A549 (cell line): ENCODE measurements at regions not wholly inside any gene's neighbourhood (a gene's known extent, or its start where the extent isn't known, plus 50 kb on each side); places are given as distances from the start of the nearest gene placed in this dataset.

Experiments
- BCL3 ChIP-seq: fragments of >200 bp; sonication (Bioruptor Twin); formaldehyde crosslinking; IDR thresholded peaks from 3 replicates; pipeline ENCODE4 v1.6.1; 2016
- CHD2 ChIP-seq: fragments of 150-350 bp; IDR thresholded peaks from 2 replicates; pipeline ENCODE4 v1.6.1; 2014; ENCODE audit warnings: low read length; ENCODE audit not compliant: partially characterized antibody
- KDM1A ChIP-seq: fragments of 200-600 bp; sonication (generic); IDR thresholded peaks from 2 replicates; pipeline ENCODE4 v1.6.1; 2016; ENCODE audit warnings: low read depth, mild to moderate bottlenecking
- POLR2A ChIP-seq: IDR thresholded peaks from 2 replicates; pipeline ENCODE4 v1.6.1; 2012; ENCODE audit warnings: mild to moderate bottlenecking, low read length
- POLR2AphosphoS2 ChIP-seq: conservative IDR thresholded peaks from 2 replicates; pipeline ENCODE4 v1.6.1; 2012; ENCODE audit warnings: low read length, improper control_type of control experiment, inconsistent platforms
- RAD21 ChIP-seq, 2 experiments: fragments of >200 bp in 1 of 2; sonication (Bioruptor Twin) in 1 of 2; formaldehyde crosslinking in 1 of 2; IDR thresholded peaks in 1 of 2; conservative IDR thresholded peaks in 1 of 2; 2 replicates in 1 of 2; 3 replicates in 1 of 2; pipeline ENCODE4 v1.6.1; 2012 to 2018; ENCODE audit warnings: inconsistent platforms in 1 of 2
- RCOR1 ChIP-seq: fragments of 150-350 bp; IDR thresholded peaks from 2 replicates; pipeline ENCODE4 v1.6.1; 2014; ENCODE audit warnings: antibody characterized with exemption, low read length, low read depth
- TF ChIP-seq, protein P1 (sequence below): fragments of 250-450 bp; sonication (Bioruptor Pico); IDR thresholded peaks from 2 replicates; pipeline ENCODE4 v1.5.0; 2020; ENCODE audit warnings: low read depth, mild to moderate bottlenecking, moderate library complexity

DNA sequence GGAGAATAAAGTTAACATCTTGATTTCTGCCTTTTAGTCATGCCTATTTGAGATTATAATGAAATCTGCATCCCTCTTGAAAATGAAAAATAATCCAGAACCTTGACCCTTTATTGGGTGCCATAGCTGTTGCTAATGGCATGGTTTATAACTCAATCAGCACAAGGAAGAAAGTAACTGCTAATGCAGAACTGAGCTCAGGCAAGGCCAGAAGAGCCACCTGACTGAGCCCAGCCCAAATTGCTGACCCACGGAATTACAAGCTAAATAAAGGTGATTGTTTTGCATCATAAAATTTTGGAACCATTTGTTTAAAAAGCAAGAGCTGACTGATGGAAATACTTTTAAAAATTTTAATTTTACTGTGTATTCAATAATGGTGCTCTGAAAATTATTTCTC is 76.4 kb upstream of the TBL1X start:
- TF ChIP-seq, protein P1, sequence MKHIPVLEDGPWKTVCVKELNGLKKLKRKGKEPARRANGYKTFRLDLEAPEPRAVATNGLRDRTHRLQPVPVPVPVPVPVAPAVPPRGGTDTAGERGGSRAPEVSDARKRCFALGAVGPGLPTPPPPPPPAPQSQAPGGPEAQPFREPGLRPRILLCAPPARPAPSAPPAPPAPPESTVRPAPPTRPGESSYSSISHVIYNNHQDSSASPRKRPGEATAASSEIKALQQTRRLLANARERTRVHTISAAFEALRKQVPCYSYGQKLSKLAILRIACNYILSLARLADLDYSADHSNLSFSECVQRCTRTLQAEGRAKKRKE (CRISPR knock-in tag) = no peak
- TF ChIP-seq RCOR1 = no peak
- TF ChIP-seq POLR2AphosphoS2 = no peak
- TF ChIP-seq RAD21 (conservative IDR thresholded peaks at IDR 0.05 in 1 of 2, IDR thresholded peaks at IDR 0.05 in 1 of 2) = no peak
- no peak for TF ChIP-seq CHD2
- no peak for TF ChIP-seq POLR2A
- no peak for TF ChIP-seq KDM1A
- TF ChIP-seq BCL3 = no peak
